ENCODE measurements at regions not wholly inside any gene's neighbourhood (a gene's known extent, or its start where the extent isn't known, plus 50 kb on each side); places are given as distances from the start of the nearest gene placed in this dataset.

DNA sequence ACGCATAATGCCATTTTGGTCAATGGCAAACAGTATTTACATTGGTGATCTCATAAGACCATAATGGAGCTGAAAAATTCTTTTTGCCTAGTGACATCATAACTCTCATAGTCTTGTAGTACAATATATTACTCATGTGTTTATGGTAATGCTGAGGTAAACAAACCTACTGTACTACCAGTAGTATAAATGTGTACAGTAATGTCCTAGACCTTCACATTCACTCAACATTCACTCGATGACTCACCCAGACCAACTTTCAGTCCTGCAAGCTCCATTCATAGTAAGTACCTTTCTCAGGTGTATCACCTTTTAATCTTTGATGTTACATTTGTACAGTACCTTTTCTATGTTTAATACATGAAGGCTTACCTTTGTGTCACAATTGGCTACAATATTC, 558.2 kb upstream of the PIK3C3 start:
- ChIA-PET POLR2A (no interaction called here), CTCF (ENCODE audit: unreplicated experiment) (no interaction called here)
- H3K4me3 ChIP-seq (ENCODE audit: low read depth, low read length, poor library complexity, severe bottlenecking): no peak overlapping the region
- H3K9me3 ChIP-seq (ENCODE audit: low read length): no peaks in the 10 kb centered on the region
- H3K27ac ChIP-seq (ENCODE audit: low read depth, low read length, poor library complexity, severe bottlenecking): no peak overlapping the region
- no peak for DNase-seq (ENCODE audit: low spot score)
- intact Hi-C loops (cut with micrococcal nuclease; ENCODE audit: unreplicated experiment): no loop called here
- H3K4me2 ChIP-seq (ENCODE audit: low read length): no peak overlapping the region
- H3K9me2 ChIP-seq (ENCODE audit: insufficient read depth, low read length): no peaks in the 10 kb centered on the region
- no peaks in the 10 kb centered on the region for H3K36me3 ChIP-seq (ENCODE audit: insufficient read depth, low read length)
- no TSS peak for BruUV-seq (replicated peaks)
- H4K20me1 ChIP-seq (ENCODE audit: insufficient read depth, low read length): no peaks in the 10 kb centered on the region
- TF ChIP-seq EZH2phosphoT487 (IDR thresholded peaks at IDR 0.05; ENCODE audit: borderline replicate concordance, low read depth, low read length): no peak
- TF ChIP-seq, protein P1, sequence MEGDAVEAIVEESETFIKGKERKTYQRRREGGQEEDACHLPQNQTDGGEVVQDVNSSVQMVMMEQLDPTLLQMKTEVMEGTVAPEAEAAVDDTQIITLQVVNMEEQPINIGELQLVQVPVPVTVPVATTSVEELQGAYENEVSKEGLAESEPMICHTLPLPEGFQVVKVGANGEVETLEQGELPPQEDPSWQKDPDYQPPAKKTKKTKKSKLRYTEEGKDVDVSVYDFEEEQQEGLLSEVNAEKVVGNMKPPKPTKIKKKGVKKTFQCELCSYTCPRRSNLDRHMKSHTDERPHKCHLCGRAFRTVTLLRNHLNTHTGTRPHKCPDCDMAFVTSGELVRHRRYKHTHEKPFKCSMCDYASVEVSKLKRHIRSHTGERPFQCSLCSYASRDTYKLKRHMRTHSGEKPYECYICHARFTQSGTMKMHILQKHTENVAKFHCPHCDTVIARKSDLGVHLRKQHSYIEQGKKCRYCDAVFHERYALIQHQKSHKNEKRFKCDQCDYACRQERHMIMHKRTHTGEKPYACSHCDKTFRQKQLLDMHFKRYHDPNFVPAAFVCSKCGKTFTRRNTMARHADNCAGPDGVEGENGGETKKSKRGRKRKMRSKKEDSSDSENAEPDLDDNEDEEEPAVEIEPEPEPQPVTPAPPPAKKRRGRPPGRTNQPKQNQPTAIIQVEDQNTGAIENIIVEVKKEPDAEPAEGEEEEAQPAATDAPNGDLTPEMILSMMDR (conservative IDR thresholded peaks at IDR 0.05; ENCODE audit: low read length): no peak
- no peak overlapping the region for H2AFZ ChIP-seq (ENCODE audit: low read length)
- H3K4me1 ChIP-seq (ENCODE audit: insufficient read depth, low read length, poor library complexity, severe bottlenecking): no peaks in the 10 kb centered on the region
- H3K79me2 ChIP-seq (ENCODE audit: insufficient read depth, low read depth, low read length): no peaks in the 10 kb centered on the region

DNA sequence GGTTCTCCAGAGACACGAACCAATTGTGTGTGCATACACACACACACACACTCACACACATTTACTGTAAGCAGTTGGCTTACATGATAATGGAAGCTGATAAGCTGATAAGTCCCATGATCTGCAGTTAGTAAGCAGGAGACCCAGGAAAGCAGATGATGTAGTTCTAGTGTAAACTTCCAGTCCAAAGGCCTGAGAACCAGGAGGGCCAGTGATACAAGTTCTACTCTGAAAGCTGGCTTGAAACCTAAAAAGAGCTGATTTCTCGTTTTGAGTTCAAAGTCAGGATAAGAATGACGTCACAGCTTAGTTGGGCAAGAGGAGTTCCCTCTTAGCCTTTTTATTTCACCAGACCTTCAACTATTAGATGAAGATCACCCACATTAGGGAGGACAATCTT, 558.8 kb upstream of the PIK3C3 start:
- no TSS peak for BruUV-seq (replicated peaks)
- CTCF ChIA-PET (ENCODE audit: unreplicated experiment): no interaction called here
- POLR2A ChIA-PET: no interaction called here

DNA sequence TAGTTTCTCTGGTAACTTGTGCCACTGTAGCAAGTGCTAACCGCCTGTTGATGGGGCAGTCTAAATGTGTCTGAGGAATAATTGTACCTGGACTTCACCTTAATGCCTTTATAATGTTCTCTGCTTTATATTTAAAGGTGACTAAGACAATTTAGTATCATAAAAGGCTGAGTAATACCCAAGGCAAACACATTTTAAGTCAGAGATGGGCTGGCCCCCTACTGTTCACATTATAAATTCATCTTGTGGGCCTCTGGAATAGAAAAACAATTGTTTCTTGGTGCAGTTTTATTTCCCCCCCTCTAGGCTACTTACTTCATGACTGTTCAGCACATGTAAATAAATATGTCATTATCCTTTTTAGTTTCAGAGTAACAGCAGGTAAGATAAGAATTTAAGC, 559.3 kb upstream of the PIK3C3 start:
- Histone ChIP-seq H3K4me2 (ENCODE audit: low read length) (no peak overlapping the region), H3K9me3 (ENCODE audit: low read length) (no peaks in the 10 kb centered on the region), H3K27ac (ENCODE audit: low read depth, low read length, poor library complexity, severe bottlenecking) (no peak overlapping the region), H2AFZ (ENCODE audit: low read length) (no peak overlapping the region), H3K9me2 (ENCODE audit: insufficient read depth, low read length) (no peaks in the 10 kb centered on the region), H3K36me3 (ENCODE audit: insufficient read depth, low read length) (no peaks in the 10 kb centered on the region), H4K20me1 (ENCODE audit: insufficient read depth, low read length) (no peaks in the 10 kb centered on the region), H3K4me1 (ENCODE audit: insufficient read depth, low read length, poor library complexity, severe bottlenecking) (no peaks in the 10 kb centered on the region), H3K79me2 (ENCODE audit: insufficient read depth, low read depth, low read length) (no peaks in the 10 kb centered on the region), H3K4me3 (ENCODE audit: low read depth, low read length, poor library complexity, severe bottlenecking) (no peak overlapping the region)
- ChIA-PET POLR2A (interaction anchor here (0.6 kb wide), 1 partner anchor 619 kb away, joined by 7 read pairs; no protein-coding TSS in a partner anchor), CTCF (ENCODE audit: unreplicated experiment) (no interaction called here)
- no TSS peak for BruUV-seq (replicated peaks)
- intact Hi-C loops (cut with micrococcal nuclease; ENCODE audit: unreplicated experiment): no loop called here
- TF ChIP-seq, protein P1 (conservative IDR thresholded peaks at IDR 0.05; ENCODE audit: low read length): no peak
- TF ChIP-seq EZH2phosphoT487 (IDR thresholded peaks at IDR 0.05; ENCODE audit: borderline replicate concordance, low read depth, low read length): no peak
- DNase-seq (ENCODE audit: low spot score): no peak

More for the DNA sequence above, 558.8 kb upstream of the PIK3C3 start:
- Histone ChIP-seq H3K27ac (ENCODE audit: low read depth, low read length, poor library complexity, severe bottlenecking) (no peak overlapping the region), H3K36me3 (ENCODE audit: insufficient read depth, low read length) (no peaks in the 10 kb centered on the region), H3K9me2 (ENCODE audit: insufficient read depth, low read length) (no peaks in the 10 kb centered on the region), H3K4me2 (ENCODE audit: low read length) (no peak overlapping the region), H2AFZ (ENCODE audit: low read length) (no peak overlapping the region), H3K9me3 (ENCODE audit: low read length) (no peaks in the 10 kb centered on the region), H3K79me2 (ENCODE audit: insufficient read depth, low read depth, low read length) (no peaks in the 10 kb centered on the region), H4K20me1 (ENCODE audit: insufficient read depth, low read length) (no peaks in the 10 kb centered on the region), H3K4me1 (ENCODE audit: insufficient read depth, low read length, poor library complexity, severe bottlenecking) (no peaks in the 10 kb centered on the region), H3K4me3 (ENCODE audit: low read depth, low read length, poor library complexity, severe bottlenecking) (no peak overlapping the region)
- TF ChIP-seq EZH2phosphoT487 (IDR thresholded peaks at IDR 0.05; ENCODE audit: borderline replicate concordance, low read depth, low read length): no peak
- TF ChIP-seq, protein P1 (conservative IDR thresholded peaks at IDR 0.05; ENCODE audit: low read length): no peak
- DNase-seq (ENCODE audit: low spot score): no peak
- intact Hi-C loops (cut with micrococcal nuclease; ENCODE audit: unreplicated experiment): no loop called here
